HUES64 (cell line): ENCODE measurements at regions not wholly inside any gene's neighbourhood (a gene's known extent, or its start where the extent isn't known, plus 50 kb on each side); places are given as distances from the start of the nearest gene placed in this dataset.
A peak's percentile ranks its signal among the peaks of the same experiment; 100 is the strongest.

Experiments used
- H3K27ac ChIP-seq: 2 replicates; pipeline ENCODE4 v1.7.0; 2013; ENCODE audit warnings: low read depth, low read length, inconsistent platforms
- H3K27me3 ChIP-seq: 2 replicates; pipeline ENCODE4 v1.6.1; 2013; ENCODE audit warnings: mild to moderate bottlenecking, low read length; ENCODE audit not compliant: insufficient read depth
- H3K36me3 ChIP-seq: 2 replicates; pipeline ENCODE4 v1.6.1; 2013; ENCODE audit warnings: mild to moderate bottlenecking, low read length; ENCODE audit not compliant: insufficient read depth
- H3K4me1 ChIP-seq: 2 replicates; pipeline ENCODE4 v1.6.1; 2013; ENCODE audit warnings: mild to moderate bottlenecking, low read length, moderate library complexity; ENCODE audit not compliant: insufficient read depth
- H3K4me3 ChIP-seq: 2 replicates; pipeline ENCODE4 v1.5.1; 2013; ENCODE audit warnings: mild to moderate bottlenecking, low read length, moderate library complexity
- H3K9ac ChIP-seq: 2 replicates; pipeline ENCODE4 v1.6.1; 2013; ENCODE audit warnings: mild to moderate bottlenecking, low read depth, low read length
- H3K9me3 ChIP-seq: 2 replicates; pipeline ENCODE4 v1.6.1; 2013; ENCODE audit warnings: low read depth, low read length; ENCODE audit not compliant: insufficient read depth
- WGBS: fragments of 150-250, 120-280 bp; methylation state at CpG from one replicate; pipeline ENCODE4 v1.1.7; 2013; ENCODE audit warnings: missing lambda C conversion rate; 5-methylcytosine and 5-hydroxymethylcytosine counted together

DNA sequence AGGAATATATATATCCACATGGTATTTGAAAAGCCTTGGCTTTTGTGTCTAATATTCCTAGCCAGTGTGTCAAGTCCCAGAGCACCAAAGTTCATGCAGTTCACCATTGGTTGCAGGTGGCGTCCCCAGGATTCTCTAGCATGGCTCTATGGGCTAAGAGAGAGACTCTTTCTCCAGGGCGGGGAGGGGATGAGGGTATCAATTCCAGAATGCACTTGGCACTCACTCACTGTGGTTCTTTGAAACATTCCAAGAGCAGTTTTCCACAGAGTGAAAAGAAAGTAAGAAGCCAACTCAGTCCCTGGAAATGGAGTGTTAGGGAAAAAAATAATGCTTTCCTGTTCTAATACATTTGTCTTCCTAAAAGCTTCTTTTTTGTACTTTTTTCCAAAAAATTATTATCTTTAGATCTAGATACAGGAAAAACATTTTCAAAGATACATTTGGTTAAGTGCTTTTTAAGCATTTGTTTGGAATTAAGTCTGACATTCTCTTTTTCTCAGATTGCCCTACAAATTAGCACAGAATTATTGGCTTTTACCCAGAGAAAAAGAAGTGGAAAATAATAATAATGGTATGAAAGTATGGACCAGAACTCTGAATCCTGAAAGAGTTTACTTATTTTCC lies 239.9 kb downstream of the PAX3 start:
- Histone ChIP-seq H3K9ac (no peak overlapping the region), H3K9me3 (no peaks in the 10 kb centered on the region), H3K27ac (no peak overlapping the region), H3K4me3 (no peak overlapping the region), H3K36me3 (no peaks in the 10 kb centered on the region), H3K27me3 (peaks cover 60% of the 10 kb centered on the region), H3K4me1 (peaks cover 13% of the 10 kb centered on the region; the same call in 1 of the 2 replicates)
- WGBS = 87% methylated on average over 2 of the region's 2 CpGs

DNA sequence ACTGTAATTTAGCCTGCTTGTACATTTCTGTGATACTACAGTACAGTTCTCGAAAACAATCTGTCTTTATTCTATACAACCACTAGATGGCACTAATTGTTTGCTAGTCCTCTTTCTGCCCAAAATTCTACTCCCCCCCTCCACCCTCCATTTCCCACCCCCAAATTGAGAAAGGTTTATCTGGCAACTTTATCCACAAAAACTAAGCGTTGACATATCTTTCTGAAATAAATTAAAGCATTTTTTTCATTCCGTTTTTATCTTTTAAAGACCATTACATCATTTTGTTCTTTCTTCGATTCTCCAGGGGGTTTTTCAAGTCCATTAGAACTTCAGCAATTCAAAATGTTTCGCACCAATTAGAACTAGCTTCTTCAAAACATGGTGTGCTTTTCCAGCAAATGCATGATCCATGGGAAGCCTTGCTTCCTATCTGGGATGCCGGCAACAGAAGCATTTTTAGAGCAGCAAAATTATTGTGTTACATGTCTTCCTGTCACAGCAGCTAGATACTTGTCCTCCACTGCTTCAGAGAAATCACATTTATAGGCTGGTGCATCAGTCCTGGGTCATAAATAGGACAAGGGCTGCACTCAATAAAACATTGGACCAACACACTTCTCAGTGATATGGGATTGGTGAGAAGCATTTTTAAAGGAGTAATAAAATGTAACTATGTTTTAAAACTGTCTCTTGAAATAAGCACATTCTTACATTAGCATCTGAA lies 241.3 kb downstream of the PAX3 start:
- no peak overlapping the region for H3K4me3 ChIP-seq
- WGBS = 48% methylated on average over 6 of the region's 6 CpGs
- H3K9ac ChIP-seq = no peak overlapping the region
- H3K4me1 ChIP-seq = peaks cover 22% of the 10 kb centered on the region
- no peaks in the 10 kb centered on the region for H3K9me3 ChIP-seq
- H3K36me3 ChIP-seq = no peaks in the 10 kb centered on the region
- peaks cover 72% of the 10 kb centered on the region for H3K27me3 ChIP-seq
- H3K27ac ChIP-seq = no peak overlapping the region

DNA sequence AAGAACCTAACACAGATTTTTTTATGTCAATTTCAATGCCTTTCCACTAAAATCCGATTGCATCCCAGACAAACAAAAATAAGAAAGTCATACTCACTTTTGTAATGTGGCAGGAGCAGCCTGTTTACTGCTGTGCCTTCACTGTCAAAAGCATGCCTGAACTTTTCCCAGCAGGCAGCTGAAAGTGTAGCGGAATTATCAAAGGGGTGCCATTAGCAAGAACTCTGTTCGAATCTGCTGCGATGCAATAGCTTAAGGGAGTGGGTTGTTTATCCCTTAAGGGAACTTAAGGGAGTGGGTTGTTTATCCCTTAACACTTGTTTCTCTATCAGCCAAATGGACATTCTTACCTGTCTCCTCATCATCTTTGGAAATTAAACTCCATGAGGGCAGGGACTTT lies 243.5 kb downstream of the PAX3 start:
- Histone ChIP-seq H3K9me3 (no peaks in the 10 kb centered on the region), H3K36me3 (no peaks in the 10 kb centered on the region), H3K9ac (no peak overlapping the region), H3K27ac (no peak overlapping the region), H3K4me3 (no peak overlapping the region), H3K4me1 (peaks cover 25% of the 10 kb centered on the region), H3K27me3 (peaks cover 92% of the 10 kb centered on the region)
- WGBS = 6% methylated on average over 4 of the region's 4 CpGs

DNA sequence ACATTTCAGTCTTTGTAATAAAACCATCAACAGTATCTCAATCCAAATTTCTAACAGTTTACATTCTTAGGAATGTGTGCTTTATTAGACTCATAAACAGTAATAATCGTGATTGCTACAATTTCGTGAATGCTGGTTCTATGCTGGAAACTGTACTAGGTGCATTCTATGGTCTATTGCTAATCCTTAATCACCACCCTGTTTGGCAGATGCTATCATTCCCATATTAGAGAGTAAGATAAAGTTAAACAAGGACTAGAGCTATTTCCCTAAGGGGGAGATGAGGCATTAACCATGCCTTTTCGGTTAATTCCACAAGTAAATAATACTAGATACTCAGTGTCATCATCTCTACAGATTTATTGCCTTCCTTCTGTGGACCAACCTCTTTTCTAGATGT lies 244.0 kb downstream of the PAX3 start:
- Histone ChIP-seq H3K9me3 (no peaks in the 10 kb centered on the region), H3K9ac (no peak overlapping the region), H3K36me3 (no peaks in the 10 kb centered on the region), H3K4me1 (peaks cover 24% of the 10 kb centered on the region), H3K4me3 (no peak overlapping the region), H3K27me3 (peaks cover 92% of the 10 kb centered on the region), H3K27ac (no peak overlapping the region)
- 89% methylated on average over 3 of the region's 3 CpGs for WGBS

DNA sequence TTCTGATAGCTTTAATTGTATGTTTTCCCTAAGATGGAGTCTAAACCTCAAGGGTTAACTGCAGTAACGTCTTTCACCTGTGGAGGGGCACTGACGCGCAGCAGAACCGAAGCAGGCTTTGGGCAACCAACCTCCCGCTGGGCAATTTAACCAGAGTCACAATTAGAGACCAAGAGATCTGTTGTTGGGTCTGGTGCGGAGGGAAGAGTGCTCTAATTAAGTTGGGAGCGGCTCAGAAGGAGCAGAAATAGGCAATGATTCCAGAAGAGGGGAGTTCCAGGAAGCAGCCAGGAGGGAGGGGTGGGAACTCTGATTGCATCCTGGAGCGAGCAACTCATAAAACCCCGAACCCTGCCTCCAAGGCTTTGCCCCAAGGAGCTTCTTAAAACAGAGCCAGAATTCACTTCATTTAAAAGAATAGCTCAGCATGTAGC lies 245.8 kb downstream of the PAX3 start:
- H3K27me3 ChIP-seq = peaks cover 97% of the 10 kb centered on the region
- H3K4me3 ChIP-seq = peak overlapping the region; percentile 30; the same call in 1 of the 2 replicates
- whole genome bisulfite sequencing = under 1% methylated on average over 9 of the region's 9 CpGs
- H3K9ac ChIP-seq = no peak overlapping the region
- H3K9me3 ChIP-seq = no peaks in the 10 kb centered on the region
- H3K4me1 ChIP-seq = peaks cover 24% of the 10 kb centered on the region
- H3K36me3 ChIP-seq = no peaks in the 10 kb centered on the region
- H3K27ac ChIP-seq = no peak overlapping the region

DNA sequence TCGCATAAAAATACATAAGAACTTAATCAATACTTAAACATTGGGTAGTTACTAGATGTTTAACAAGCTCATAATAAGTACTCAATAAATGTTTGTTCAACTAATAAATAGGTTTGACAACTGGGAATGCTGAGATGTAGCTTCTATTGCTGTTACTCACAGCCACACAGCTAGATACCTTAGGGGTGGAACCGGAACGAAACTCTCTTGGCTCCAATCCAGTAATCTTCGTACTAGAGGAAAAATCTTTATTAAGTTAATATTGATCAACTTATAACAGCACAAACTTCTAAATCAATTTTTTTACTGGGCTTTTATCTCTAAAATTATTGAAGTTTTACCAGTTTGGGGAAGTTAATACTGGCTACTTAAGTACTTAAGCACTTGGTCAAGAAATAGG lies 247.8 kb downstream of the PAX3 start:
- Histone ChIP-seq H3K27ac (no peak overlapping the region), H3K9ac (no peak overlapping the region), H3K36me3 (no peaks in the 10 kb centered on the region), H3K4me3 (no peak overlapping the region), H3K9me3 (no peaks in the 10 kb centered on the region), H3K27me3 (peaks cover 96% of the 10 kb centered on the region), H3K4me1 (peaks cover 20% of the 10 kb centered on the region)
- WGBS = 80% methylated on average over 1 of the region's 4 CpGs

DNA sequence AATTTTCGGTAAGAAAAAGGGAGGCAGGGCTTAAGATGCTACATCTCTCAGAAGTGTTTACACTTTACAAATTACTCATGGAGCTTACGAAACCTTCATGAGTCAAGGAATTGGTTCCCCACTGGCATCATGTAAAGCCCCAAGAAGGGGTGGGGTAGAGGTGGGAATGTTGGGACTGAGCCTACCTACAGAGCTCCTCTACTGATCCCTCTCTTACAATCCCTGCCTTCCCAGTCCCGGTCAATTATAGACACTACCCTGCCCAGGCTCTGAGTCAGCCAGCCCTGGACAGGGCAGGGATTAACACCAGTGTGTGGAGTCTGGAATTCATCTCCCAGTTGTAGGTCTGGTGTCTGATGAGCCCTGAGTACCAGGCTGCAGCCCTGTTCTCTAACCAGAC lies 248.9 kb downstream of the PAX3 start:
- no peak overlapping the region for H3K27ac ChIP-seq
- H3K4me1 ChIP-seq = peaks cover 17% of the 10 kb centered on the region
- peaks cover 86% of the 10 kb centered on the region for H3K27me3 ChIP-seq
- WGBS = 84% methylated on average over 2 of the region's 3 CpGs
- no peaks in the 10 kb centered on the region for H3K9me3 ChIP-seq
- no peaks in the 10 kb centered on the region for H3K36me3 ChIP-seq
- H3K9ac ChIP-seq = no peak overlapping the region
- no peak overlapping the region for H3K4me3 ChIP-seq

DNA sequence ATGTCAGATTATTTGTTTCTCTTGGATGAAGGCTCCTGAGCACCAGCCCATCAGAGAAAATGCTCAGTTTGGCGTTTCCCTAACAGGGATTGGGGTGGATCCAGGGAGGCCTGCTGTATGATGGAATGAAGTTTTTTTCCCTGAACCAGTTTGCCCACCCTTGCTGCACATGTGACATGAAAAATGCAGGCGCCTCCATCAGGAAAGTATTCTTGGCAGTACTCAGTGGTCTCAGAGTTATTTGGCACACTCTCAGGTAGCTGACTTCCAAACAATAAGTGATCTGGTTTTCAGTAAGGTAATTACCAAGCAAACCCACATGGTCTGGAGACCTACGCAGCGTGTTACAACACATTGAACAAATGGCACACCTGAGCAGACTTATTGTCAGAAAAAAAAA lies 254.9 kb downstream of the PAX3 start:
- H3K9me3 ChIP-seq = no peaks in the 10 kb centered on the region
- WGBS = 89% methylated on average over 4 of the region's 4 CpGs
- no peak overlapping the region for H3K27ac ChIP-seq
- H3K9ac ChIP-seq = no peak overlapping the region
- H3K36me3 ChIP-seq = no peaks in the 10 kb centered on the region
- no peak overlapping the region for H3K4me3 ChIP-seq
- H3K4me1 ChIP-seq = 0 out of 2 replicates have a peak, but pooled peaks cover 8% of the 10 kb centered on the region
- peaks cover 29% of the 10 kb centered on the region for H3K27me3 ChIP-seq

DNA sequence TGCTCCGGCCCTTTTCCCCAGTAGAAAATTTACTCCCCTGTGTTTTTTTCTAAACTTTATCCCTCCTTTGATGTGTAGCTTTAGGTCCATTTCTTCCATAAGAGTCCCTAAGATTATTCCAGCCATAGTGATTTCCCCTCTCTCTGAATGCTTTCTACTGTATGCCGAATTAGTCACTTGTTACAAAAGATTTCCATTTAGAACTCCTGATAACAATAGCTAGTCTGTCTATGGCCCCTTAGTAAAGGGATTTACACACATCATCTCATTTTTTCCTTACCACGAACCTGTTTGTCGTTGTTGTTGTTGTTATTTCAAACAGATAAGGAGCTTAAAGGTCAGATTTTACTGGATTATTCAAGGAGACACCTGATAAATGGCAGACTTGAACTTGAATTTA lies 256.1 kb downstream of the PAX3 start:
- Histone ChIP-seq H3K9me3 (no peaks in the 10 kb centered on the region), H3K27ac (no peak overlapping the region), H3K9ac (no peak overlapping the region), H3K4me1 (0 out of 2 replicates have a peak, but pooled peaks cover 8% of the 10 kb centered on the region), H3K4me3 (no peak overlapping the region), H3K36me3 (no peaks in the 10 kb centered on the region), H3K27me3 (peaks cover 17% of the 10 kb centered on the region)
- WGBS = 87% methylated on average over 3 of the region's 4 CpGs

DNA sequence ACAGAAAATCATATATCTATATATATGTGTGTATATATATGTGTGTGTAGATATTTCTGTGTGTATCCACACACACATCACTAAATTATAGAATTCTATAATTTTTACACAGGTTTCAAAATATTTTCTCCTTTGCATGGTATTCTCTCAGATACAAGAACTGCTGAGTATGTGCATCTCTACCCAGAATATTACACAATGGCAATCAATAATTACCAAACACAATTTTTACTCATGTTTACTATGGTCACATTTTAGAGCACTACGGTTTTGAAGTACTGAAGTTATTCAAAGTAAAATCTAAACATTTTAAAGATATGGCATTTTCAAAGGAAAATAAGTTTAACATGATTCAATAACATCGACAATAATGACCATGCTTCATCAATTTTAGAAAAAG lies 258.5 kb downstream of the PAX3 start:
- H3K27ac ChIP-seq = no peak overlapping the region
- H3K36me3 ChIP-seq = no peaks in the 10 kb centered on the region
- H3K4me1 ChIP-seq = 0 out of 2 replicates have a peak, but pooled peaks cover 8% of the 10 kb centered on the region
- no peak overlapping the region for H3K4me3 ChIP-seq
- WGBS = 92% methylated on average over 2 of the region's 2 CpGs
- H3K9ac ChIP-seq = no peak overlapping the region
- peaks cover 16% of the 10 kb centered on the region; the same call in 1 of the 2 replicates for H3K27me3 ChIP-seq
- no peaks in the 10 kb centered on the region for H3K9me3 ChIP-seq

DNA sequence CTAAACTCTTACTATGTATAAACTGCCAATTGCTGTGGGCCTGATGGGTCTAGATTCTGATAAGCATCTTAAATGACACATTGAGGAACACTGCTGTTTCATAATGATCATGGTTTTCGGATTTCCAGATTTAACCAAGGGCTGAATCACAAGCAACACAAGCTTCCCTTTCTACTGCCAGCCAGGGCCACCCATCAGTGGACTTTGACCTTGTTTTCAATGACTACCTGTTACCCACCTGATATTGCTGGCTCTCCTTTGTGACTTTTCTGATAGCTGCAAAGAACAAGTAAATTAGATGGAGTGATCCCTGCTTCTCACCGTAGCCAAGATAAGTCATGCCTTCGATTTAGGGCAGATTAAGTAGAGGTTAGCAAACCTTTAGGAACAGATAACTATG lies 259.0 kb downstream of the PAX3 start:
- peaks cover 14% of the 10 kb centered on the region; the same call in 1 of the 2 replicates for H3K27me3 ChIP-seq
- 0 out of 2 replicates have a peak, but pooled peaks cover 8% of the 10 kb centered on the region for H3K4me1 ChIP-seq
- no peaks in the 10 kb centered on the region for H3K9me3 ChIP-seq
- H3K36me3 ChIP-seq = no peaks in the 10 kb centered on the region
- H3K9ac ChIP-seq = no peak overlapping the region
- WGBS = 79% methylated on average over 3 of the region's 3 CpGs
- H3K27ac ChIP-seq = no peak overlapping the region
- H3K4me3 ChIP-seq = no peak overlapping the region
